WERI-Rb-1 (cell line): ENCODE measurements at regions not wholly inside any gene's neighbourhood (a gene's known extent, or its start where the extent isn't known, plus 50 kb on each side); places are given as distances from the start of the nearest gene placed in this dataset.

Experiments
- DNase-seq: peaks from one replicate; pipeline ENCODE4 v3.0.0-alpha.2; 2020
- H3K27ac ChIP-seq: fragments of 250-450 bp; sonication (Bioruptor Pico); 2 replicates; pipeline ENCODE4 v1.5.1; 2020; ENCODE audit warnings: mild to moderate bottlenecking, moderate library complexity
- H3K27me3 ChIP-seq: fragments of 250-450 bp; sonication (Bioruptor Pico); 2 replicates; pipeline ENCODE4 v1.5.1; 2021; ENCODE audit warnings: mild to moderate bottlenecking, low read depth, moderate library complexity; ENCODE audit not compliant: insufficient read depth, severe bottlenecking
- H3K36me3 ChIP-seq: fragments of 250-450 bp; sonication (Bioruptor Pico); 2 replicates; pipeline ENCODE4 v1.5.1; 2020; ENCODE audit warnings: mild to moderate bottlenecking, moderate library complexity
- H3K4me3 ChIP-seq: 2 replicates; pipeline ENCODE4 v1.5.1; 2011; ENCODE audit warnings: low read depth, mild to moderate bottlenecking, control low read depth, low read length
- H3K9me3 ChIP-seq: fragments of 250-450 bp; sonication (Bioruptor Pico); 2 replicates; pipeline ENCODE4 v1.5.1; 2021; ENCODE audit warnings: mild to moderate bottlenecking, moderate library complexity; ENCODE audit not compliant: severe bottlenecking
- CTCF ChIP-seq: IDR thresholded peaks from 2 replicates; pipeline ENCODE4 v1.5.1; 2011; ENCODE audit warnings: low read depth, mild to moderate bottlenecking, control low read depth, inconsistent platforms, low read length

GRCh38 chr15:66646308-66646707, 55.7 kb upstream of the SMAD6 start:
- Histone ChIP-seq H3K27ac (no peak overlapping the region), H3K36me3 (no peaks in the 10 kb centered on the region), H3K4me3 (no peak overlapping the region), H3K27me3 (no peaks in the 10 kb centered on the region), H3K9me3 (no peaks in the 10 kb centered on the region)
- TF ChIP-seq CTCF: no peak
- no peak for DNase-seq

- Histone ChIP-seq H3K36me3 (no peaks in the 10 kb centered on the region), H3K27ac (no peak overlapping the region), H3K4me3 (no peak overlapping the region), H3K9me3 (no peaks in the 10 kb centered on the region), H3K27me3 (no peaks in the 10 kb centered on the region)
- TF ChIP-seq CTCF: no peak
- DNase-seq: no peak
Observed at GRCh38 chr15:66646799-66647198, 55.2 kb upstream of the SMAD6 start.

GRCh38 chr15:66647358-66647757, 54.7 kb upstream of the SMAD6 start:
- Histone ChIP-seq H3K4me3 (no peak overlapping the region), H3K27ac (no peak overlapping the region), H3K9me3 (no peaks in the 10 kb centered on the region), H3K27me3 (no peaks in the 10 kb centered on the region), H3K36me3 (no peaks in the 10 kb centered on the region)
- no peak for DNase-seq
- TF ChIP-seq CTCF: no peak

- no peak overlapping the region for H3K4me3 ChIP-seq
- H3K36me3 ChIP-seq: no peaks in the 10 kb centered on the region
- no peaks in the 10 kb centered on the region for H3K27me3 ChIP-seq
- no peak overlapping the region for H3K27ac ChIP-seq
- no peak for TF ChIP-seq CTCF
- no peaks in the 10 kb centered on the region for H3K9me3 ChIP-seq
- no peak for DNase-seq
Observed at GRCh38 chr15:66648588-66648987, 53.4 kb upstream of the SMAD6 start.

- no peak for DNase-seq
- Histone ChIP-seq H3K36me3 (no peaks in the 10 kb centered on the region), H3K9me3 (no peaks in the 10 kb centered on the region), H3K4me3 (no peak overlapping the region), H3K27me3 (no peaks in the 10 kb centered on the region), H3K27ac (no peak overlapping the region)
- no peak for TF ChIP-seq CTCF
Observed at GRCh38 chr15:66649235-66649984, 52.6 kb upstream of the SMAD6 start.

- Histone ChIP-seq H3K4me3 (no peak overlapping the region), H3K27me3 (no peaks in the 10 kb centered on the region), H3K36me3 (no peaks in the 10 kb centered on the region), H3K9me3 (no peaks in the 10 kb centered on the region), H3K27ac (no peak overlapping the region)
- DNase-seq: no peak
- TF ChIP-seq CTCF: no peak
Observed at GRCh38 chr15:66650433-66650832, 51.6 kb upstream of the SMAD6 start.
